Astrocyte (in vitro differentiated cells and primary cell): ENCODE measurements at regions not wholly inside any gene's neighbourhood (a gene's known extent, or its start where the extent isn't known, plus 50 kb on each side); places are given as distances from the start of the nearest gene placed in this dataset.

Source experiments
- EZH2 ChIP-seq: IDR thresholded peaks from 2 replicates; pipeline ENCODE4 v1.6.1; 2012; ENCODE audit warnings: mild to moderate bottlenecking, low read length, inconsistent platforms; ENCODE audit not compliant: insufficient read depth
- TF ChIP-seq, protein P1 (sequence below): IDR thresholded peaks from 2 replicates; pipeline ENCODE4 v1.5.1; 2011; ENCODE audit warnings: low read depth, mild to moderate bottlenecking, inconsistent platforms, low read length, moderate library complexity; ENCODE audit not compliant: insufficient read depth

DNA sequence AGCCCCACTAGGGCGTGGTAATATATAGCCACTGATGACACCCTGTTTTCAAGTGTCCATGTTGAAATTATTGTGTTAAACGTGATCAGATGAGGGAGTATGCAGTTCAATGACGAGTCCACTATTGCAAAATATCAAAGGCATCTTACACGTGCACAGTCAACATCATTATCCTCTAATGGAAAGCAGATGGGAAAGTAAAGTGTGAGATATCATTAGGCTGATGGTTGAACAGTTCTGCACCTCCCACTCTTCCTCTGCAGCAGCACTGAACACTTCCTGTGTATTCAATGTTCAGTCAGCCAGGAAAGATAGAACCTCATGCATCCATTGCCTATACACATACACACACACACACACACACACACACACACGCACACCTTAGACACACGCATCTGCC, 431.8 kb upstream of the CCDC54 start:
- TF ChIP-seq, protein P1, sequence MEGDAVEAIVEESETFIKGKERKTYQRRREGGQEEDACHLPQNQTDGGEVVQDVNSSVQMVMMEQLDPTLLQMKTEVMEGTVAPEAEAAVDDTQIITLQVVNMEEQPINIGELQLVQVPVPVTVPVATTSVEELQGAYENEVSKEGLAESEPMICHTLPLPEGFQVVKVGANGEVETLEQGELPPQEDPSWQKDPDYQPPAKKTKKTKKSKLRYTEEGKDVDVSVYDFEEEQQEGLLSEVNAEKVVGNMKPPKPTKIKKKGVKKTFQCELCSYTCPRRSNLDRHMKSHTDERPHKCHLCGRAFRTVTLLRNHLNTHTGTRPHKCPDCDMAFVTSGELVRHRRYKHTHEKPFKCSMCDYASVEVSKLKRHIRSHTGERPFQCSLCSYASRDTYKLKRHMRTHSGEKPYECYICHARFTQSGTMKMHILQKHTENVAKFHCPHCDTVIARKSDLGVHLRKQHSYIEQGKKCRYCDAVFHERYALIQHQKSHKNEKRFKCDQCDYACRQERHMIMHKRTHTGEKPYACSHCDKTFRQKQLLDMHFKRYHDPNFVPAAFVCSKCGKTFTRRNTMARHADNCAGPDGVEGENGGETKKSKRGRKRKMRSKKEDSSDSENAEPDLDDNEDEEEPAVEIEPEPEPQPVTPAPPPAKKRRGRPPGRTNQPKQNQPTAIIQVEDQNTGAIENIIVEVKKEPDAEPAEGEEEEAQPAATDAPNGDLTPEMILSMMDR: no peak
- no peak for TF ChIP-seq EZH2
